ENCODE measurements at regions not wholly inside any gene's neighbourhood (a gene's known extent, or its start where the extent isn't known, plus 50 kb on each side); places are given as distances from the start of the nearest gene placed in this dataset.

DNA sequence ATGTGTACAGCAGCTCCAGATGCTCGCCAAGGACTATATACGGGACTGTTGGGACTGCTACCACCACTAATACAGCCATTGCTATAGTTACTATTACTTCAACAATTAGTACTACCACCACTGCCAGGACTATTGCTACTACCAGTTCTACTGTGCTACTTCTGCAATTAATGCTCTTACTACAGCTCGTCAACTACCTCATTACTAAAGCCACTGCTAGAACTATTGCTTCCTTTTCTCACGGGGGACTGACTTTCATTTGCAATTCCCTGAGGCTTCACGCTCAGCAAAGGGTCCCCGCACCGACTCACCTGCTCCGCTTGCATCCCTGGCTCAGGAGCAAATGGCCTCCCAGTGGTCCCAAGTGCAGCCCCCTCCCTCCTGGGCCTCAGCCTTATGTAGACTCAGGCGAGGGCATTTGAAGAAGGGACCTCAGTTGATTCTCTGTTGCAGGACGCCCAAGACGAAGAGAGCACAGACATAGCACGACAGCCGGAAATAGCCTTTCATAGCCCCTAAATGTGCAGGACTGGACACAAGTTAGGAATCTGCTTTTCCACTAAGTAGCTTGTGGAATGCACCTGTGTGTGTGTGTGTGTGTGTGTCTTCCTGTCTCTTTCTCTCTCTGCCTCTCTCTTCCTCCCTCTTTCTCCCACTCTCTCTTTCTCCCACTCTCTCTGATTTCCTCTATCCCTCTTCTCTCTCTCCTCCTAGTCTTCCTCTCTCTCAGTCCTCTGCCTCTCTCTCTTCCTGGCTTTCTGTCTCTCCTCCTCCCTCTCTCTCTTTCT lies 294.8 kb downstream of the ASMT start:
- H3K9me3 ChIP-seq = peaks cover 7% of the 10 kb centered on the region
- TF ChIP-seq Cebpa-rat (IDR thresholded peaks at IDR 0.05) = no peak
- H3K4me1 ChIP-seq = peaks cover 11% of the 10 kb centered on the region; the same call in 1 of the 2 replicates
- no peaks in the 10 kb centered on the region for H3K36me3 ChIP-seq
- H3K27ac ChIP-seq = no peak overlapping the region
- H4K20me1 ChIP-seq = no peaks in the 10 kb centered on the region
- no peaks in the 10 kb centered on the region for H3K27me3 ChIP-seq
- H3K4me3 ChIP-seq = no peak overlapping the region
- H3K9ac ChIP-seq = no peak overlapping the region
- no peak overlapping the region for H3K4me2 ChIP-seq

DNA sequence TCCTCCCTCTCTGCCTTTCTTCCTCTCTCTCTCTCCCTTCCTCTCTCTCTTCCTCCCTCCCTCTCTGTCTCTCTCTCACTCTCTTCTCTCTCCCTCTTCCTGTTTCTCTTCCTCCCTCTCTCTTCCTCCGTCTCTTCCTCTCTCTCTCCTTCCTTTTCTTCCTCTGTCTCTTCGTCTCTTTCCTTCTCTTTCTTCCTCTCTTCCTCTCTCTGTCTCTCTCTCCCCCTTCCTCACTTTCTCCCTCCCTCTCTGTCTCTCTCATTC lies 295.3 kb downstream of the ASMT start:
- Histone ChIP-seq H3K4me2 (no peak overlapping the region), H3K9me3 (peaks cover 7% of the 10 kb centered on the region), H3K4me3 (no peak overlapping the region), H3K27ac (no peak overlapping the region), H3K27me3 (no peaks in the 10 kb centered on the region), H4K20me1 (no peaks in the 10 kb centered on the region), H3K9ac (no peak overlapping the region), H3K4me1 (peaks cover 12% of the 10 kb centered on the region; the same call in 1 of the 2 replicates), H3K36me3 (no peaks in the 10 kb centered on the region)
- TF ChIP-seq Cebpa-rat (IDR thresholded peaks at IDR 0.05) = no peak

GRCh38 chrX:1911401-1912128 lies 296.7 kb downstream of the ASMT start:
- Histone ChIP-seq H3K36me3 (no peaks in the 10 kb centered on the region), H3K27ac (no peak overlapping the region), H4K20me1 (no peaks in the 10 kb centered on the region), H3K4me2 (no peak overlapping the region), H3K4me1 (peaks cover 12% of the 10 kb centered on the region; the same call in 1 of the 2 replicates), H3K4me3 (no peak overlapping the region), H3K9ac (no peak overlapping the region), H3K9me3 (peaks cover 7% of the 10 kb centered on the region), H3K27me3 (no peaks in the 10 kb centered on the region)
- no peak for TF ChIP-seq Cebpa-rat (IDR thresholded peaks at IDR 0.05)

- no peak overlapping the region for H3K4me2 ChIP-seq
- no peak overlapping the region for H3K9ac ChIP-seq
- no peak overlapping the region for H3K4me3 ChIP-seq
- no peaks in the 10 kb centered on the region for H3K36me3 ChIP-seq
- H4K20me1 ChIP-seq = no peaks in the 10 kb centered on the region
- H3K4me1 ChIP-seq = peaks cover 12% of the 10 kb centered on the region; the same call in 1 of the 2 replicates
- H3K27me3 ChIP-seq = no peaks in the 10 kb centered on the region
- H3K9me3 ChIP-seq = peaks cover 3% of the 10 kb centered on the region
- no peak for TF ChIP-seq Cebpa-rat (IDR thresholded peaks at IDR 0.05)
- no peak overlapping the region for H3K27ac ChIP-seq
Measured at GRCh38 chrX:1912193-1912592, 297.3 kb downstream of the ASMT start.

DNA sequence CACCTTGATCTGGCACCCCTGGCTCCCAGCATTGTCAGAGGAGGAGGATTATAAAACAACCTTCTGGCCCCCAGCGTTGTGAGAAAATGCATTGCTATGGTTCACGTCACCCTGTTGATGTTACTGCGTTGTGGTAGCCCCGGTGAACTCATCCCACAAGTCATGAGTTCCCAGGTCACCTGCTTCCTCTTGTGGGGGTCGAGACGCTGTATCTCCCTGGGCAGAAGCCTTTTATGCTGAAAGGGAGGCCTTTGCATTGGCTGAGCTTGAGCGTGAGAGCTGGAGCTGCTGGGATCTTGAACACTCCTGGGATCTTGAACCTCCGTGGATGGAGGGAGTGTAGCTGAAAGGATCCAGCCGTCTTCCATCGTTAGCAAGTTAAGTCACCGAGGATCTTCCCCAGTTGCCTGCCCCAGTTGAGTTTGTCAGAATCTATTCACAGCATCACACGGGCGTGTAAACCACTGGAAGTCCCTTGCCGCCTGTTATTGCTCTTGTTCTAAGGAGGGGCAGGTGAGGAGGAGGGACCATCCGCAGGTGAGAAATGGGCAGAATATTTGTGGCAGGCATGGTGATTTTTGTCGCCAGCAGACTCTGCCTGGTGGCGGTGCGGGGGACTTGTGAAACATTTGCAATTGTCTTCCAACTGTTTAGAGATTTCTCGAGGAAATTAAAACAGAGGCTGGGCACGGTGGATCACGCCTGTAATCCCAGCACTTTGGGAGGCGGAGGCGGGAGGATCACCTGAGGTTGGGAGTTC lies 299.9 kb downstream of the ASMT start:
- H3K27me3 ChIP-seq = no peaks in the 10 kb centered on the region
- no peak overlapping the region for H3K4me2 ChIP-seq
- peaks cover 3% of the 10 kb centered on the region; the same call in 1 of the 2 replicates for H3K9me3 ChIP-seq
- TF ChIP-seq Cebpa-rat (IDR thresholded peaks at IDR 0.05) = no peak
- no peak overlapping the region for H3K27ac ChIP-seq
- H3K9ac ChIP-seq = no peak overlapping the region
- H3K4me1 ChIP-seq = peaks cover 21% of the 10 kb centered on the region
- no peaks in the 10 kb centered on the region for H4K20me1 ChIP-seq
- no peak overlapping the region for H3K4me3 ChIP-seq
- H3K36me3 ChIP-seq = no peaks in the 10 kb centered on the region

- no peak for TF ChIP-seq Cebpa-rat (IDR thresholded peaks at IDR 0.05)
- Histone ChIP-seq H3K4me1 (peaks cover 20% of the 10 kb centered on the region), H4K20me1 (no peaks in the 10 kb centered on the region), H3K9ac (no peak overlapping the region), H3K4me2 (peak overlapping the region; percentile 58), H3K9me3 (peaks cover 3% of the 10 kb centered on the region; the same call in 1 of the 2 replicates), H3K27ac (no peak overlapping the region), H3K4me3 (no peak overlapping the region), H3K27me3 (no peaks in the 10 kb centered on the region), H3K36me3 (no peaks in the 10 kb centered on the region)
Measured at GRCh38 chrX:1918780-1919179, 303.9 kb downstream of the ASMT start.

DNA sequence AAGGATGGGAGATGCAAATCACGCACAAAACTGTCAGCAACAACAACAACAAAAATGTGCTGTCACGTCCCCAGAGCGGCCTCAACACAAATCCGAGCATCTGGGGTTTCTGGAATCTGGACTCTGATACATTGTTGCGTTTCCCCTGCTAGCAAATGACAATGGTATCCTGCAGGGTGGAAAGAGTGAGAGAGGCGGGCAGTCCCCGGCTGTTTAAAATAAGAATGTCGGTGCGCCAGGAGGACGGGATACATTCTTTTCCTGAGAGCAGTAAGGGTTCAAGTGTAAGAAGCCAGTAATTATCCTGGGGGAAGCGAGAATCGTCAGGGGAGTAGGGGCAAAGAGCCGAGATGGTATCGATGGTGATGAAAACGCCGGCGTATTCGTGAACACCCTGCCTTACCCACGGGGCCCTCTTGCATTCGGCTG lies 310.2 kb downstream of the ASMT start:
- no peak for TF ChIP-seq Cebpa-rat (IDR thresholded peaks at IDR 0.05)
- Histone ChIP-seq H3K9me3 (no peaks in the 10 kb centered on the region), H3K27me3 (no peaks in the 10 kb centered on the region), H3K27ac (no peak overlapping the region), H3K9ac (no peak overlapping the region), H3K4me1 (no peaks in the 10 kb centered on the region), H3K36me3 (no peaks in the 10 kb centered on the region), H3K4me3 (no peak overlapping the region), H3K4me2 (no peak overlapping the region), H4K20me1 (no peaks in the 10 kb centered on the region)

- Histone ChIP-seq H3K36me3 (no peaks in the 10 kb centered on the region), H3K9ac (no peak overlapping the region), H3K27ac (no peak overlapping the region), H3K4me2 (no peak overlapping the region), H3K9me3 (no peaks in the 10 kb centered on the region), H3K4me3 (no peak overlapping the region), H3K4me1 (no peaks in the 10 kb centered on the region), H4K20me1 (no peaks in the 10 kb centered on the region), H3K27me3 (no peaks in the 10 kb centered on the region)
- no peak for TF ChIP-seq Cebpa-rat (IDR thresholded peaks at IDR 0.05)
Measured at GRCh38 chrX:1928805-1929204, 313.9 kb downstream of the ASMT start.

DNA sequence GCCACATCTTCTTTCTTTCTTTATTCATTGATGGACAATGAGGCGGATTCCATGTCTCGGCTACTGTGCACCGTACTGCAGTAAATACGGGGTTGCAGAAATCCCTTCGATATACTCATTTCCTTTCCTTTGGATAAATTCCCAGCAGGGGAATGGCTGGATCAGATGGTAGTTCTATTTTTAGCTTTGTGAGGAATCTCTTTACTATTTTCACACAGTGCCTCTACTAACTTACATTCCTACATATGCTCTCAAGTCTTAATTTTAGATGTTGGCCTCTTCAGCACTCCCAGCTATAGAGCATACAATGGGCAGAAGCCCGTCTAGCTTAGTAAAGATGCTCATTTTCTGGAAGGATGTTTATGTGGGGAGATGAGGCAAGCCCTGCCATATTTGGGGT lies 317.4 kb downstream of the ASMT start:
- Histone ChIP-seq H3K9ac (no peak overlapping the region), H3K9me3 (0 out of 2 replicates have a peak, but pooled peaks cover 4% of the 10 kb centered on the region), H3K27me3 (no peaks in the 10 kb centered on the region), H3K27ac (no peak overlapping the region), H3K4me2 (no peak overlapping the region), H3K4me1 (no peaks in the 10 kb centered on the region), H3K36me3 (no peaks in the 10 kb centered on the region), H3K4me3 (no peak overlapping the region), H4K20me1 (no peaks in the 10 kb centered on the region)
- TF ChIP-seq Cebpa-rat (IDR thresholded peaks at IDR 0.05) = no peak

DNA sequence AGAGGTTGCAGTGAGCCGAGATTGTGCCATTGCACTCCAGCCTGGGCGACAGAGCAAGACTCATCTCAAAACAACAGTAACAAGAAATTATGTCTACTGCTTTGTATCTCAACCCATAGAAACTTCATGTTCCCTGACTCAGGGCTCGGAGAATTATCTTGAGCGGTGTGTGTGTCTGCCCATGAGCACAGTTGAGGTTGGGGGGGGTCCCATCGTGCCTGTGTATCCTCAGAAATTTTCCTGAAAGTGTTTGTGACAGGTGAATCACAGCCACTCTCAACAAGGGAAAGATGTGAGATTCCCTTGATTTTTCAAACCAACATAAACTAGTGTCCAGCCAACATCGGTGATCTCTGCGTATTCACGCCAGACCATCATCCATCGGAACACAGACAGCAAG lies 319.1 kb downstream of the ASMT start:
- no peak for TF ChIP-seq Cebpa-rat (IDR thresholded peaks at IDR 0.05)
- Histone ChIP-seq H3K4me2 (no peak overlapping the region), H3K9ac (no peak overlapping the region), H3K4me1 (no peaks in the 10 kb centered on the region), H3K27ac (no peak overlapping the region), H3K9me3 (peaks cover 21% of the 10 kb centered on the region), H4K20me1 (no peaks in the 10 kb centered on the region), H3K36me3 (no peaks in the 10 kb centered on the region), H3K27me3 (no peaks in the 10 kb centered on the region), H3K4me3 (no peak overlapping the region)

Data from BLaER1 (cell line).